Pons (tissue), 1 donor: ENCODE measurements at regions not wholly inside any gene's neighbourhood (a gene's known extent, or its start where the extent isn't known, plus 50 kb on each side); places are given as distances from the start of the nearest gene placed in this dataset.

Source experiments
- DNase-seq: peaks from one replicate; pipeline ENCODE4 v3.0.0-alpha.2; 2016; ENCODE audit warnings: low spot score

DNA sequence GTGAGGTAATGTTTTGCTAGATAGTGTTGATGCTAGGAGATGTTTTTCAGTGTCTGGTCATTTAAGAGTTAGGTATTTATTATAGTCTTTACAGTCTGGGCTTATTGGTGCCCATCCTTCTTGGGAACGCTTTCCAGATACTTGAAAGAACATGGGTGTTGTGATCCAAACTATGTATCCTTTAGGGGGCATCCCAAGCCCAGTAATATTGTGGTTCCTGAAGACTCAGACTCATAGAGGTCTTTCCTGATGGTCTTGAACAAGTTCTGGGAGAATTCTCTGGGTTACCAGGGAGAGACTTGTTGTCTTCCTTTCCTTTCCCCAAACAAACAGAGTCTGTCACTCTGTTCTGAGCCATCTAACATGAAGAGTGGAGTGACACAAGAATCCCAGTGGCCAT, 99.7 kb upstream of the LRRC3B start:
- DNase-seq, result no peak

DNA sequence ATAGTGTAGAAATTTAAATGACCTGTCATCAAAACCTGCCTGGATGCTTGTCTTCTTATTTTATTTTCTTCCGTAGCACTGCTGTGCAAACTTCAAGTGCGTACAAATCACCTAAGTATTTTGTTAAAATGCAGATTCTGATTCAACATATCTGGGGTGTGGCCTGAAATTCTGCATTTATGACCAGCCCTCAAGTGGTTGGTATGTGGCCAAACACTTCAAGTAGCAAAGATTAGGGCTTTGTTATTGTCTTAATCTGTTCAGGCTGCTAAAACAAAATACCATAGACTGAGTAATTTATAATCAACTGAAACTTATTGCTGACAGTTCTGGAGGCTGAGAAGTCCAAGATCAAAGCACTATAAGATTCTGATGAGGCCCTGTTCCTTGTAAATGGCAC, 97.6 kb upstream of the LRRC3B start:
- no peak for DNase-seq

GRCh38 chr3:26535151-26535550, 87.4 kb upstream of the LRRC3B start:
- no peak for DNase-seq

DNA sequence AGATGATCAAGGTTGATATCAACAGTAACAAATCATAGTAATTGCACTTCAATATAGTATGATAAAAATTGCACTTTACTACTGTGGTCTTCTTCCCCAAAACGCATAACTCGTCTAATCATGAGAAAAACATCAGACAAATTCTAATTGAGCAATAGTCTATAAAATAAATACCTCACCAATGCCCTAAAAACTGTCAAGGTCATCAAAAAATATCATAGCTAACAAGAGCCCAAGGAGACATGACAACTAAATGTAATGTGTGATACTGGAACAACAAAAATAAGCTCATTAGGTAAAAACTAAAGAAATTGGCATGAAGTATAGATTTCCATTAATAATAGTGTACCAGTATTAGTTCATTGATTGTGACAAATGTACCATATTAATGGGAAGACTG, 85.6 kb upstream of the LRRC3B start:
- DNase-seq, result no peak

DNA sequence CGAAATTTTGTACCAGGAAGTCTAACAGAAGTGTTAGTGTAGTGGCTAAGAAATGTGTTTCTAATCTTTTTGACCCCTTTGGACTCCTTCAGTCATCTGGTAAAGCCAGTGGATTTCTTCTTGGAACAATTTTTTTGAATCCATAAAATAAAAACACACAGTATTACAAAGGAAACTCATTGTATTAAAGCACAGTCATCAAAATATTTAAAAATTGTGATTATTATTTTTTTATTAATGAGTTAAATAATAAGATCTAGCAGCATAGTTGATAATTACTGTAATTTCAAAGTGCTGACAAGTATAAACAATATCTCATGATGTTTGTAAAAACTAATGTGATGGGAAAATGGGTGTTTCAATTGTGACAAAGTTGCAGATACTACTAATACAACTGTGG, 72.2 kb upstream of the LRRC3B start:
- DNase-seq, result no peak

DNA sequence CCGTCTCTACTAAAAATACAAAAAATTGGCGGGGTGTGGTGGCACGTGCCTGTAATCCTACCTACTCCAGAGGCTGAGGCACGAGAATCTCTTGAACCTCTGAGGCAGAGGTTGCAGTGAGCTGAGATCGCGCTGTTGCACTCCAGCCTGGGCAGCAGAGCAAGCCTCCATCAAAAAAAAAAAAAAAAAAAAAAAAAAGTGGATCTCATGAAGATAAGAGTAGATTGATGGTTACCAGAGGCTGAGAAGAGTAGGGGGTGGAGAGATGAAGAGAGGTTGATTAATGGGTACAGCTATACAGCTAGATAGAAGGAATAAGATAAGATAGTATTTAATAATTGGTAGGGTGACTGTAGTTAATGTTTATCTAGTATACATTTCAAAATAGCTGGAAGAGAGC, 65.9 kb upstream of the LRRC3B start:
- DNase-seq, result no peak

- no peak for DNase-seq
Observed at GRCh38 chr3:26558257-26558656, 64.3 kb upstream of the LRRC3B start.

GRCh38 chr3:26559227-26559626, 63.3 kb upstream of the LRRC3B start:
- no peak for DNase-seq

- DNase-seq, result no peak
Observed at GRCh38 chr3:26560081-26560480, 62.5 kb upstream of the LRRC3B start.

DNA sequence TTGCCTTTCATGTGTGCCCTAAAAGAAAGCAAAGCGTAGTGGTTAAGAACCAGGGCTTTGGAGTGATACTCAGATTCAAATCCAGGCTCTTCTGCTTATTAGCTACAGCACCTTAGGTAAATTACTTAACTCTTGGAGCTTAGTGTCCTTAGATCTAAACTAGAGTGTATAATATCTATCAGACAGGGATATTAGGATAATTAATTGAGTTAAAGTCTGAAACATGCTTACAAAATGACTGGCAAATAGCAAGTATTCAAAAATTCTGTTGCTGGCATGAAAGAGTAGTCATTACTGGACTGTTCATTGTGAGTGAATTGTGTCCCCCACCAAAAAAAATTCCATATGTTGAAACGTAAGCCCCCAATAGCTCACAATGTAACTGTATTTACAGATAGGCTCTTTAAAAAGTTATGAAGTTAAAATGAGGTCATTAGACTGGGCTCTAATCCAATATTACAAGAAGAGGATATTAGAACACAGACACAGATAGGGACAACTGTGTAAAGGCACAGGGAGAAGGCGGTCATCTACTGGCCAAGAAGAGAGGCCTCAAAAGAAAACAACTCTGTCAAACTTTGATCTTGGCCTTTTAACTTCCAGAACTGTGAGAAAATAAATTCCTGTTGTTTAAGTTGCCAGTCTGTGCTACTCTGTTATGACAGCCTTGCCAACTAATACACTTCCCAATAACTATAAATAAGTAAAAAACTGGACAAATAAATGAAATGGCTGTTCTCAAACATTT, 60.4 kb upstream of the LRRC3B start:
- no peak for DNase-seq
